SIG-M5 treated with dmso at 0.1 percent for 504 hours (cell line): ENCODE measurements at regions not wholly inside any gene's neighbourhood (a gene's known extent, or its start where the extent isn't known, plus 50 kb on each side); places are given as distances from the start of the nearest gene placed in this dataset.

Source experiments
- DNase-seq: peaks from one replicate; lab custom pipeline; 2025; ENCODE audit not compliant: unreplicated experiment; lab: John Stamatoyannopoulos, UW

DNA sequence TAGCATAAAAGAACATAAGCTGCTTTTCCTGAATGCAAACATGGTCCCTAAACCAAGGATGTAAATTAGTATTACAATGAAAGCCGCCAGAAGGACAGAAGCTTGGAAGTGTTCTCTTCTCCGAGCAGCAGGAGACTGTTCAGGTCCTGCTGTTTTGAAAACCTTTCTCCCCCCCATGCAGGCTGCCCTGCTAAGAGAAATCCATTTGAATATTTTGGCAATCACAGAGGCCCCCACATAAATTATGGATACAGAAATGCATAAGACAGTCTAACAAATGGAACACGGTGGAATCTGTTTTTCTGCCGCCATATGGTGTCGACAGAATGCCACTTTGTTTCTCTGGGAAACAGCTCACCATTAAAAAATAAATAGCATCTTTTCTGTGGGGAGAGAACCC, 600.4 kb upstream of the KLHL29 start:
- DNase-seq = no peak

- DNase-seq = no peak
These were observed 598.2 kb upstream of the KLHL29 start for GRCh38 chr2:22786817-22787216.

- DNase-seq = no peak
These were observed 597.2 kb upstream of the KLHL29 start for GRCh38 chr2:22787745-22788144.

GRCh38 chr2:22788749-22789327, 596.1 kb upstream of the KLHL29 start:
- no peak for DNase-seq

DNA sequence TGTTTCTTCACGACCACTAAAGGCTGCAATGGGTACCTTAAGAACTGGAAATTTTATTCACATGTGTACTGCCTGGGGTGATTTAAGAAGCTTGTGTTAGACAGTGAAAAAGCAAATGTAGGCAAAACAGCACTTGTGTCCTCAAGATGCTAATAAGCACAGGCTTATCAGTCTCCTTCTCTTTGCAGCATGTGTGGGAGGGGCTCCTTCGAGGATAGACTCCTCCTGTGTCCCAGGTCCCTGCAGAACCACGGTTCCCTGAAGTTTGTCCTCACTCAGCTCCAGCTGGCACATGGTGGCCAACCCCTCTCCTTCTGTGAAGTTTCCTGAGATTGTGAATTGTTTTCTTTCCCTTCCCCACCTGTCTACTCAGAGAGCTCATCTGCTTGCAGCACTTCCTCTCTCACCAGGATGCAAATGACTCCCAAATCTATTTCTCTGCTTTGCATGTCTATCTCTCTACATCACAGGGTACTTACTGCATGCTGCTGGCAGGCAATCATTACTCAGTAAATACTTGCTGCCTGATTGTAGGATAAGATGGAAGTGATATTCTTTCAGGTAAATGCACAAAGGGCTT, 589.6 kb upstream of the KLHL29 start:
- DNase-seq = no peak

DNA sequence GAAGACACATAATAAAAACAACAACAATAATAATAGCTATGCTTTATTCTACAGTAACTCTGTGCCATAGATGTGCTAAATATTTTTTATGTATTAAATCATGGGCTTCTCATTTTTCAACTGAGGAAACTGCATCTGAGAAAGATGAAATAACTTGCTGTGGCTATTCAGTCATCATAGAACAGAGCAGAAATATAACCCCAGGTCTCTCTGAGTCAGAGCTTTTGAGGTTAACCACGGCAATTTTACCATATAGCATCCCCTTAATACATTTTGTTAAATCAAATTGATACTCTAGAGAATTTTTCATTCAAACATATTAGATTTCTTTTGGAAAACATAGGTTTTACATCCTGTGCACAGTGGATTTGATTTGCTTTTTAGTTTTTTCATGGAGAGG, 586.6 kb upstream of the KLHL29 start:
- DNase-seq = no peak

- DNase-seq = no peak
These were observed 584.6 kb upstream of the KLHL29 start for GRCh38 chr2:22800412-22800811.

DNA sequence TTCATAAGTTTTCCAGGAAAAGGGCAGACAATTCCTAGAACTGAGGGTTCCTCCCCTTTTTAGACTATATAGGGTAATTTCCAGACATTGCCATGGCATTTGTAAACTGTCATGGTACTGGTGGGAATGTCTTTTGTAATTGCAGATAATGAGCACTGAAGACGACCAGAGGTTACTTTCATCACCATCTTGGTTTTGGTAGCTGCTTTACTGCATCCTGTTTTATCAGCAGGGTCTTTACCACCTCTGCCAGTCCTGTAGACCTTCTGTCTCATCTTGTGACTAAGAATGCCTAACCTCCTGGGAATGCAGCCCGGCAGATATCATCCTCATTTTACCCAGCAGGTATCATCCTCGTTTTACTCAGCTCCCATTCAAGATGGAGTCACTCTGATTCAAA, 583.9 kb upstream of the KLHL29 start:
- no peak for DNase-seq

DNA sequence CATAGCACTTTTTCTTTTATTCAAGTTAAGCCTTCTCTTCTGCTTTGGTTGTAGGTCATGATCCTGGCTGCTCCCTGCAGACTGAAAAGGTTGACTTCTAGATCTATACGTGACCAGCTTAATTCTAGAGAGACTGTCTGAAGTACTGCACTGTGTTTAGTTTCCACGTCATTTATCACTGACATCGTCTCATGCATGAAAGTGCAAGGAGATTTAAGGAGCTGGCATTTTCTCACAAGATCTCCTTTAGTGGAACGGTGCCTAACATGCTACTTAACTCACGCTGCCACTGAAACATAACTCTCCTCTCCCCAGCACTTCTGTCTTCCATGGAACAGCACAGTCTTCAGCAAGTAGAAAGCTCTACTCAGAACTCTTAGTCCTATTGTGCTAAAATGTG, 583.0 kb upstream of the KLHL29 start:
- no peak for DNase-seq

DNA sequence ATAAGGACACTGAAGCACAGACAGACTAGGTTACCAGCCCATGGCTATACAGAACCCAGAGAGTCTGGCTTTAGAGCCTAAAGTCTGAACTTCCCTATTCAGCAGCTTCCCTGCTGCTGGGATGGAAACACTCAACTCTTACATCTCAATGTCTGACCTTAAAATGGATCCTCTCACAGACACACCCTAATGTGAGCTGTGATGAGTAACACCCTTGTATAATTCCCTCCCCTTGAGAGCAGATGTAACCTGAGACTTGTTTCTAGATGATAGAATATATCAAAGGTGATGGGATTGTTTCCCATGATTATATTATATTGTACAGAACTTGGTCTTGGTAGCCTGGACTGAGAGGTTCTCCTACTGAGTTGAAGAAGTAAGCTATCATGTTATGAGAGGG, 577.1 kb upstream of the KLHL29 start:
- no peak for DNase-seq

DNA sequence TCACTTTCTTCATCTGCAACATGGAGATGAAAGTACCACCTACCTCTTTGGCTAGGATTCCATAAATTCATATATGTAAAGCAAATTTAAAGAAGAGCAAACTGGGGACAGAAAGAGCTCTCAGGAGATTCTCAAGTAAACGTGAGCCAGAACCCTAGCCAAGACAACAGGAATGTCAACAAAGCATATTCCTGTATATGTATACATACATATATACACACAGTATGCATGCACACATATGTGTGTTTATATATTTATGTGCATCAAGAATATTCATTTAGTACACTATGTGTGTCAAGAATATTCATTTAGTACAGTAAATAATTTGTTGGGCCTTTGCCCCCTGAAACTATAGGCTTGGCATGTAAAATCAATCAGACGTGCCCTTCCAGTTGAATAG, 574.4 kb upstream of the KLHL29 start:
- DNase-seq = no peak

- DNase-seq = no peak
These were observed 572.8 kb upstream of the KLHL29 start for GRCh38 chr2:22812065-22812680.

DNA sequence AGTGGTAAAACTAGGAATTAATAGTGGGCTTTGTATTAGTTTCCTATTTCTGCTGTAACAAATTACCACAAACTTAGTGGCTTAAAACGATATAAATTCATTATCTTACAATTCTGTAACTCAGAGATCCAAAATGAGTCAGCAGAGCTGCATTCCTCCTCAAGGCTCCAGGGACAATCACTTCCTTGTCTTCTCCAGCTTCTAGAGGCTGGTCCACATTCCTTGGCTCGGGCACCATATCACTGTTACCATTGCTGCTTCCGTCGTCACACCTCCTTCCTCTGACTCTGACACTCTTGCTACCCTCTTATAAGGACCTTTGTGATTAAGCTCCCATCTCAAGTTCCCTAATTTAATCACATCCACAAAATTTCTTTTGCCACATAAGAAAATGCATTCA, 567.8 kb upstream of the KLHL29 start:
- no peak for DNase-seq

GRCh38 chr2:22821458-22821857, 563.5 kb upstream of the KLHL29 start:
- DNase-seq = no peak

DNA sequence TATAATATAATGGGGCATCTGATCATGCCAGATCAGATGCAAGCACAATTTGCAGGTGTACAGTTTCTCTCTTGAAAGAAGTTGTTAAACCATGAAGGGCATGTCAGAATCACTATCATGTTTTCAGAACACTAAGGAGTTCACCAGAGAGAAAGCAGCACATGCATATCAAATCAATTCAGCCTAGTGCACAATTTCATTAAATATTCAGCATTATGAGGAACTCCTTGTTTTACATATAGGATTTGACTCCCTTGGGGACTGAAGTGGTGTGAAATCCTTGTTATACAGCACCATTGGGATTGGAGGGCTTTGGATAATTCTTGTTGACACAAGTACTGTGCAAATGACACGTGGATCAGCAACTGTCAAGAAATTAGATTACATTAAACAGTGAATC, 562.1 kb upstream of the KLHL29 start:
- DNase-seq = no peak

DNA sequence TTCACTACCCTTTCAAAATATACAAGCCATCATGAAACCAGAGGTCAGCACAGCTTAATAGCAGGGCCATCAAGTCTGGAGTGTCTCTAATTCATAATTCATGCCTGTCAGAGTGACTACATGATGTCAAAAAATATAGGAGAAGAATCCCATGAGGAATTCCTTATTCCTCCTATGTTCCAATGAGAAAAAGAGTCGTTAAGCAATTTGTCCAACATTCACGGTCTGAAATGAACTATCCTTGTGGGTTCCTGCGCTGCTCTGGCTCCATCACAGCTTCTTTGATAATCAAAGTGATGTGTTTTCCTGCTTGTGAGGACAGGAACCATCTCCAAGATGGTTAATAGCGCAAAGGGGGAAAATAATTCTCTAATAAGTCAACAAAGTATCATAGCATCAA, 560.4 kb upstream of the KLHL29 start:
- no peak for DNase-seq

- DNase-seq = no peak
These were observed 558.3 kb upstream of the KLHL29 start for GRCh38 chr2:22826703-22827102.

- DNase-seq = no peak
These were observed 555.2 kb upstream of the KLHL29 start for GRCh38 chr2:22829791-22830190.

DNA sequence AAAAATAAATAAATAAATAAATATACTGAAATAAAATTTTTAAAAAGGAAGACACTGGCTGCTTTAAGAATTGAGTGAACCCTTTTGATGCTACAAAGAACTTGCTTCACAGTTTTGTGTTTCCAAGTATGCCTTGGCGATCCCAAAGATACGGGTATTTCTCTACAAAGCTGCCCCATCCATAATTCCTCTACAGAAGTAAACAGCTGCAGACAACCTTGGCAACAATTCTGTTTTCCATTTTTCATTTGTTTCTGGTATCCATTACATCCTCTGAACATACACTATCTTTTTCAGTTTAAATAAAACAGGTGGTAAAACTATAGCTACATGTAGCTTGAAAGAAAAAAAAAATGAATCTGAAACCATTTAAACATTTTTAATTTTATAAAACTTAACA, 552.8 kb upstream of the KLHL29 start:
- DNase-seq = no peak

DNA sequence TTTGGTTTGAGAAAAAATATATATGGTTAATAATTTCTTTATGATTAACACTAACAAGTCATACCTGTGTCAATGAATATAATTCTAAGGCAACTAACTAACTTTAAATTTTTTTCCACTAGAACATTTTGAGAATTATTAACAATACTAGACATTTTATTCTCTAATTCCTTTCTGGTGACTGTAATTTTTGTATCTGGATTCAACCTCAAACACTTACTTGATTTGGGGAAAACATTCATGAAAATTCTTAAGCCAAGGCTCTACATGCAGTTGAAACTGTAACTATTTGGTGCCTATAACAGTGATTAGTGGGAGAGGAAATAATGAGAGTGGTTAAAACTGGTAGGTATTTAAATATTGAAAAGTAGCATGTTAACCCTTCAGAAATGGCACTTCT, 546.5 kb upstream of the KLHL29 start:
- DNase-seq = no peak

- DNase-seq = no peak
These were observed 542.6 kb upstream of the KLHL29 start for GRCh38 chr2:22842205-22842869.

DNA sequence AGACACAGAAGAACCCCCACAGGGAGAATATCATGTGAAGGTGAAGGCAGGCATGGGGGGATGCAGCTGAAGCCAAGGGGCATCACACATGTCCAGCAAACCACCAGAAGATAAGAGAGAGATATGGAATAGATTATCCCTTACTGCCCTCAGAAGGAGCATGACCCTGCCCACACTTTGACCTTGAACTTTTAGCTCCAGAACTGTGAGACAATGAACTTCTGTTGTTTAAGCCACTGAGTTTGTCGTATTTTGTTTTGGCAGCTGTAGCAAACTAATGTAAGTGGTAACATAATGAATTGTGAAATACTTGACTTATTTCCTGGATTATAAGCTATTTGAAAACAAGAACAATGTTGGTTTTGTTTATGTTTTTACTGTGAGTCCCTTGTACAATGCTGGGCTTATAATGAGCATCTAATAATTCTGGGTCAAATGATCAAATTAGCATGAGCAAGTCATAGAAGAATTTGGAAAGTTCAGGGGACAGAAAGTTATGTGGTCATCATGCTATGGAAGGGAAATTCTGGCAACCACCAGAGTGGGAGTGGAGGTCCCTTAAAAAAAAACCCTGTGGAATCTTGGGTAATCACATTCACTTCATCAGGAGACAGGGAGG, 541.0 kb upstream of the KLHL29 start:
- DNase-seq = no peak
